Pons (tissue), 1 donor: ENCODE measurements at regions not wholly inside any gene's neighbourhood (a gene's known extent, or its start where the extent isn't known, plus 50 kb on each side); places are given as distances from the start of the nearest gene placed in this dataset.
"Not testable (repeated sequence)": the region's sequence is repeated elsewhere in the genome, so short reads cannot be mapped to it uniquely, and the experiment has no call there.

Source experiments
- DNase-seq: peaks from one replicate; pipeline ENCODE4 v3.0.0-alpha.2; 2016; ENCODE audit warnings: low spot score

- not testable (repeated sequence) for DNase-seq
Measured at GRCh38 chrX:141520750-141521149, 63.8 kb downstream of the SPANXA1 start.

DNA sequence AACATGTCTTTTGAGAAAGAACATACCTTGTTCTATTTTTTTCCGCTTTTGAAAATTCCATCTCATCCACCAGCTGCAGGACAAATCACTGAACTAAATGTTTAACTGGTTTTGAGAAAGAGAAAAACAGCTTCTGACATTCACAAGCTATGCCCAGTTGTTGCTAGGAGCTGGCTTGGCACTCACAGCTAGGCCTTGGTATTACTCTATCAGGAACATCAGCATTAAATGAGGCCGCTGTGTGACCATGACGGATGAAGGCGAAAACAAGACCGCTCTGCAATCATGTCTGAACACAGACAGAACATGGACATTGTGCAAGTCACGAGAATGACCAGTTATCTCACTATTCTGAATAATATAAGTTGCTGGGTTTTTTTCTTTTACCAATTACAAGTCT is 108.8 kb downstream of the SPANXA1 start:
- DNase-seq = not testable (repeated sequence)

GRCh38 chrX:141469469-141469868 is 115.1 kb downstream of the SPANXA1 start:
- DNase-seq = no peak

DNA sequence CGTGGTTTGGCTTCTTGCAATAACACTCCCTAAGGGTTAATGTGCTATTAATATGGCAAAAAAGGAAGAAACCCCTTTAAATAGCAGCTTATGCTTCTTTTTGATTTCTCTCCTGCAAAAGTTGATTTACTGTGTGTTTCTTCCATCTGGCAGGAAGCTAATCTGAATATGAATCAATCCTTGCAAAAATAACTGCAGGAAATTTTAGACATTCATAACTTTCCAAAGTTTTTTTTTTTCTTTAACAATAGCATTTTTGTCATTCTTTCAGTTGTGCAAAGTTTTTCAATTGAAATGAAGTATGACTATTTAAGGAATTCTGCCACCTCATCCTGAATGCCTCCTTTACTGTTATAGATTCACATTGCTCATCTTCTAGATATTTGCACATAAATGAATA is 115.6 kb downstream of the SPANXA1 start:
- DNase-seq = no peak

GRCh38 chrX:141467442-141467841 is 117.1 kb downstream of the SPANXA1 start:
- DNase-seq = no peak

DNA sequence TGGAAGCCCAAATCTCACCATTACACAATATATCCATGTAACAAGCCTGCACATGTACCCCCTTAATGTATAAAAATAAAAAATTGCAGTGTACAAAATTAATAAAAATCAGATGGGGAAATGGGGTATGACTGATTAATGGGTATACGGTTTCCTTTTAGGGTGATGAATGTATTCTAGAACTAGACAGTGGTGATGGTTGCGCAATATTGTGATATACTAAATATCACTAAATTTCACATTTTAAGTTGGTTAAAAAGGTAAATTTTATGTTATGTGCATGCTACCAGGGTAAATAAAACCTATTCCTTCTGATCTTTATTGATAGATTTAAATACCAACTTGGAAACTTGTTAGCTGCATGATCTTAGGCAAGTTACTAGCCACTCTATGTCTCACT is 129.4 kb downstream of the SPANXA1 start:
- no peak for DNase-seq

GRCh38 chrX:141443922-141444321 is 140.6 kb downstream of the SPANXA1 start:
- no peak for DNase-seq

- DNase-seq = no peak
Measured at GRCh38 chrX:141439651-141440050, 144.9 kb downstream of the SPANXA1 start.

DNA sequence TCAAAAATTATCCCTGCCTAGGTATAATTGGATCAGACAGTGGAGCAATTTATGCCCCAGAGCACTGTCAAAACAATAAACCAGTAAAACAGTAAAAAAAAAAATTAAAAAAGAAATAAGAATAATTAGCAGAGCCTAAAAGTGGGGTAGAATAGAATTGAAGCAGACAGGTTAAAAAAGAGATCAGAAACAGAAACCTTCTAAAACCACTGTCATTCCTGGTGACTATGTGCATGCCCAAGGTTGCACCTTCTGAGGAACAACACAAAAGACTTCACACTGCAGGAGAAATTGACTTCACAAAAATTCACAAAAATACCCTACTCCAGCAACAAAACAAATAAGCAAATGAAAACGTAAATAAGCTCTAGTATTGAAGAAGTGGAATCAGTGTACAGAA is 168.6 kb downstream of the SPANXA1 start:
- no peak for DNase-seq

DNA sequence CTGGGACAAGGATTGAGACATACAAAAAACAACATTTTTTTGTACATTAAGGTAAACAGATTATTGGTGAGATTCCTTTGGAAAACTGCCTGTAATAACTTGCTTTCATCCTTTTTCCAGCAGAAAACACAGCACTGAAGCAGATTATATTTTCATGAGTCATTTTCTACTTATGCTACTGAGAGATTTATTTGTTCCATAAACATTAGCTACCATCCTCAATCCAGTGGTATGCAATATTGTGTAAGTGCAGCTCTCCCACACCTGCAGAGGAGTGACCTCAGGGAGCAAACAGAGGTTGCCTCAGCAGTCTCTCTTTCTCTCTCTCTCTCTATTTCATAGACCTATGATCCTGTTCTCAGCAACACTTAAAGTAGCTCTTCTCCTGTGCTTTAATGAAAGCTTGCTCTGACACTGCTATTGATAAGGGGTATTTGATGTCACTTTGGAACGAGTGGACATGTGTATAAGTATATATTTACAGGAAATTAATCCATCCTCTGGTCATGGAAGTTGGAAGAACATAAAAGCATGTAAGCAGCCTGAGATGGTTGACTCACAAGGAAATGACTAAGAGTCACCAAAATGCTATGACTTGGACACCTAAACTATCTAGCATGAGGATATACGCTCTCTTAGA is 163.7 kb upstream of the SPANXC start:
- DNase-seq = no peak

- no peak for DNase-seq
Measured at GRCh38 chrX:141405486-141405852, 163.2 kb upstream of the SPANXC start.

GRCh38 chrX:141402897-141403610 is 160.7 kb upstream of the SPANXC start:
- no peak for DNase-seq

DNA sequence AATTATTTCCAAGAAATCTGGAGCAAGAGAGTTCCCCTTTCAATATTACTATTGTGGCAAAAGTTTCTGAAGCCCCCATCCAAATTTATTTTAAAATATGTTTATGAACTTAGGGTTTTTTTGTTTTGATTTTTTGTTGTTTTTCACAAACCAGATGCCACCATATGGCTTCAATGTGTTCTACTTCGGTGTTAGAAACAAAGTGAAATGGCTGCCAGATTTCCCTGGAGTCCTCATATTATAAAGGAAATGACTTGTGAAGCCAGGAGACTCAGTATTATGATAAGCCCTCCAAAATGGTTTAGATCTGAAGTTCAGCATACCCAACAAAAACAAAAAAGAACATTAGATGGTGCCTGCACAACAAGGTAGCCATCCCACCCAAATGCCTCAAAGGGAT is 154.2 kb upstream of the SPANXC start:
- no peak for DNase-seq

GRCh38 chrX:141375011-141375760 is 132.9 kb upstream of the SPANXC start:
- DNase-seq = peak; percentile 22

DNA sequence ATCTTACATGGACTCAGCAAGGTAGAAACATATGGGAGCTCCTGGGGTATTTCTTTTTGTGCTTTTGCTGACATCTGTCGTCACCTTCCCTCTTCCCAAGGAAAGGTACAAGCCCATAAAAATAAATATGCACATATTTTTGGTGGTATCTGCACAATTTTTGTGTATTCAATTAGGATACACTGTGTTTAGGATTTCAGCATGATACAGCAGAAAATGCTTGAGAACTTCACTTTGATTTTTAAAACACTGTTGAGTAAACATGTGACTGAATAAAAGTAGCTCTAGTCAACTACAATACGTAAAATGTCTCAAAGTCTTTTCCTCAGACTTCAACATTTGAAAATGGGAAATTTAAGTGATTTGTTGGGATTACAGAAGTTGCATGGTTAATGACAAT is 99.4 kb upstream of the SPANXC start:
- no peak for DNase-seq

- peak; percentile 0 for DNase-seq
Measured at GRCh38 chrX:141341341-141341740, 99.0 kb upstream of the SPANXC start.

- DNase-seq = no peak
Measured at GRCh38 chrX:141320801-141321200, 78.5 kb upstream of the SPANXC start.

DNA sequence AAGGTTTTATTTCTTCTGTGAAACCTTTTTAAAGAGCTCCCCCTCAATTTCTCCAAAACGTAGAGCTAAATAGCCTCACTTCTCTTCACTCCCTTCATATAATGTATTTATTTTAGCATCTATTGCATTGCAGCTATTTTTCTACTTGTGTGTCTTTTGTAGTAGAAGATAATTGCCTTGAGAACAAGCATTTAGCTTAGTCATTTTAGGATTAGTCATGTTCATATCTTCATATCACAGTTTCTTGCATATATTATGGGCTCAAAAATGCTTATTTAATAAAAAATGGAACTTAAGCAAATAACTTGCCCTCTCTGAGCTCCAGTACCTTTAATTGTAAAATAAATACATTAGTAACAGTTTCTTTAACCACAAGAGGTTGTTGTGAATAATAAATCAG is 72.1 kb upstream of the SPANXC start:
- no peak for DNase-seq

- DNase-seq = no peak
Measured at GRCh38 chrX:141301017-141301416, 58.7 kb upstream of the SPANXC start.
